ENCODE measurements at regions not wholly inside any gene's neighbourhood (a gene's known extent, or its start where the extent isn't known, plus 50 kb on each side); places are given as distances from the start of the nearest gene placed in this dataset.

GRCh38 chr4:54505362-54505761, 152.4 kb upstream of the KIT start:
- Mint-ChIP-seq H3K36me3 (ENCODE audit: unreplicated experiment) (peaks cover 5% of the 10 kb centered on the region), H3K9me3 (ENCODE audit: unreplicated experiment) (peaks cover 7% of the 10 kb centered on the region), H3K27ac (ENCODE audit: unreplicated experiment) (no peak overlapping the region), H3K27me3 (ENCODE audit: unreplicated experiment) (no peaks in the 10 kb centered on the region), H3K4me3 (ENCODE audit: unreplicated experiment) (no peak overlapping the region), H3K4me1 (ENCODE audit: unreplicated experiment) (peaks cover 4% of the 10 kb centered on the region)
- no peak for TF ChIP-seq CTCF (IDR thresholded peaks at IDR 0.05)
- no peak for DNase-seq (ENCODE audit: extremely low spot score, unreplicated experiment)

- no peak for DNase-seq (ENCODE audit: extremely low spot score, unreplicated experiment)
- no peak for TF ChIP-seq CTCF (IDR thresholded peaks at IDR 0.05)
- Mint-ChIP-seq H3K27ac (ENCODE audit: unreplicated experiment) (no peak overlapping the region), H3K4me3 (ENCODE audit: unreplicated experiment) (no peak overlapping the region), H3K27me3 (ENCODE audit: unreplicated experiment) (no peaks in the 10 kb centered on the region), H3K36me3 (ENCODE audit: unreplicated experiment) (peaks cover 5% of the 10 kb centered on the region), H3K9me3 (ENCODE audit: unreplicated experiment) (peaks cover 7% of the 10 kb centered on the region), H3K4me1 (ENCODE audit: unreplicated experiment) (peaks cover 3% of the 10 kb centered on the region)
Measured at GRCh38 chr4:54505996-54506395, 151.8 kb upstream of the KIT start.

GRCh38 chr4:54509057-54509456, 148.7 kb upstream of the KIT start:
- no peak for TF ChIP-seq CTCF (IDR thresholded peaks at IDR 0.05)
- Mint-ChIP-seq H3K27ac (ENCODE audit: unreplicated experiment) (no peak overlapping the region), H3K27me3 (ENCODE audit: unreplicated experiment) (no peaks in the 10 kb centered on the region), H3K4me1 (ENCODE audit: unreplicated experiment) (peaks cover 24% of the 10 kb centered on the region), H3K4me3 (ENCODE audit: unreplicated experiment) (no peak overlapping the region), H3K9me3 (ENCODE audit: unreplicated experiment) (peaks cover 11% of the 10 kb centered on the region), H3K36me3 (ENCODE audit: unreplicated experiment) (peaks cover 5% of the 10 kb centered on the region)
- DNase-seq (ENCODE audit: extremely low spot score, unreplicated experiment) = no peak

DNA sequence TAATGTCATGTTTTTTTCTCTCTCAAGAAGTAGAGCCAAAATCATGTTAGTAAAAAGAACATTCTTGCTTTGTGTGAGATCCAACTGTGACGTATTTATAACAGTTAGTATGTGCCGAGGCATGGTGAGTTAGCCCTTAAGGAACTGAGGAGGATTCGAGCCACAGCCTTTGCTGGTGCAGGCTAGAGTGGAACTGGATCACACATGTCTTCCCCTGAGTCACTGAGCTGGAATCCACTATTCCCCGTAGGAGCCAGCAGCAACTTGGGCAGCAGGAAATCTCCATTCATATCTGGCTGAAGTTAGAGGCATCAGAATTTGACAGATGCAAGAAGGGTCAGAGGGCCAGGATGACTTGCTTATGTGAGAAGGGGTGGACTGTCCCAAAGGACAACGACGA, 144.6 kb upstream of the KIT start:
- Mint-ChIP-seq H3K9me3 (ENCODE audit: unreplicated experiment) (peaks cover 10% of the 10 kb centered on the region), H3K27me3 (ENCODE audit: unreplicated experiment) (no peaks in the 10 kb centered on the region), H3K27ac (ENCODE audit: unreplicated experiment) (peak overlapping the region; percentile 80), H3K36me3 (ENCODE audit: unreplicated experiment) (no peaks in the 10 kb centered on the region), H3K4me3 (ENCODE audit: unreplicated experiment) (no peak overlapping the region), H3K4me1 (ENCODE audit: unreplicated experiment) (peaks cover 24% of the 10 kb centered on the region)
- DNase-seq (ENCODE audit: extremely low spot score, unreplicated experiment) = no peak
- TF ChIP-seq CTCF (IDR thresholded peaks at IDR 0.05) = no peak

DNA sequence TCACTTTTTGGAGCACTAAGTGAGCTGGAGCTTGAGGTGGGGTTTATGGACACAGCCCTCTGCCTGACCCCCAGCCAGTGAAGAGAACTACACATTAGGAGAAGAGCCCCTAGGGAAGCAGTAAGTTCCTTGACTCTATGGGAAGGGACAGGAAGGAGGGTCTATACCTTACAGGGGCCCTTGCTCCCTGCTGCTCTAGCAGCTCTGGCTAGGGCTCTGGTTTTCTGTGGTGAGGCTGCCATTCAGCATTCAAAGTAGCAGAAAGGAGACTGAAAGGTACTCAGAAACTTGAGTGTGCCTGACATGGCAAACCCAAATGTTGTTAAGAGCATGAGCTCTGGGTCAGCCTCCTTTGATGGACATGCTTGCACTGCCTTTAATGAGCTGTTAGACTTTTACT, 144.0 kb upstream of the KIT start:
- peaks cover 24% of the 10 kb centered on the region for H3K4me1 Mint-ChIP-seq (ENCODE audit: unreplicated experiment)
- H3K9me3 Mint-ChIP-seq (ENCODE audit: unreplicated experiment) = peaks cover 10% of the 10 kb centered on the region
- peak overlapping the region; percentile 80 for H3K27ac Mint-ChIP-seq (ENCODE audit: unreplicated experiment)
- H3K27me3 Mint-ChIP-seq (ENCODE audit: unreplicated experiment) = no peaks in the 10 kb centered on the region
- no peak overlapping the region for H3K4me3 Mint-ChIP-seq (ENCODE audit: unreplicated experiment)
- no peak for DNase-seq (ENCODE audit: extremely low spot score, unreplicated experiment)
- TF ChIP-seq CTCF (IDR thresholded peaks at IDR 0.05) = no peak
- H3K36me3 Mint-ChIP-seq (ENCODE audit: unreplicated experiment) = no peaks in the 10 kb centered on the region

Data from osteocyte (in vitro differentiated cells).